NCI-H2196 treated with DMSO at 0.1 percent for 48 hours (cell line): ENCODE measurements at regions not wholly inside any gene's neighbourhood (a gene's known extent, or its start where the extent isn't known, plus 50 kb on each side); places are given as distances from the start of the nearest gene placed in this dataset.
"Not testable (repeated sequence)": the region's sequence is repeated elsewhere in the genome, so short reads cannot be mapped to it uniquely, and the experiment has no call there.

Source experiments
- DNase-seq: peaks from one replicate; lab custom pipeline; 2025; ENCODE audit not compliant: unreplicated experiment; lab: John Stamatoyannopoulos, UW

DNA sequence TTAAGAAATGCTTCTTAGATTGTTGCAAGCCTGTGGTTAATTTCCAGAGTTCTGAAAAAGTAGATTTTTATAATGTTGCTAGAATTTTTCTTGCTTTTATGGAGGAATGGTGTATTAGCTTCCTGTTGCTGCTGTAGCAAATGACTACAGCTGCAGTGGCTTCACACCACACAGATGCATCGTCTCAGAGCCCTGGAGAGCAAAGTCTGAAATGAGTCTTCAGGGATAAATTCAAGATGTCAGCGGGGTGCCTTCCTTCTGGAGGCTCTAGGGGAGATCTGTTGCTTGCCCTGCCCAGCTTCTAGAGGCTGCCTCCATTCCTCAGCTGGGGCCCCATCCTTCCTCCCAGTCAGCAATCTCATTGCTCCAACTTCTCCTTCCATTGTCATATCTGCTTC lies 187.8 kb downstream of the ZNF516 start:
- DNase-seq: no peak

DNA sequence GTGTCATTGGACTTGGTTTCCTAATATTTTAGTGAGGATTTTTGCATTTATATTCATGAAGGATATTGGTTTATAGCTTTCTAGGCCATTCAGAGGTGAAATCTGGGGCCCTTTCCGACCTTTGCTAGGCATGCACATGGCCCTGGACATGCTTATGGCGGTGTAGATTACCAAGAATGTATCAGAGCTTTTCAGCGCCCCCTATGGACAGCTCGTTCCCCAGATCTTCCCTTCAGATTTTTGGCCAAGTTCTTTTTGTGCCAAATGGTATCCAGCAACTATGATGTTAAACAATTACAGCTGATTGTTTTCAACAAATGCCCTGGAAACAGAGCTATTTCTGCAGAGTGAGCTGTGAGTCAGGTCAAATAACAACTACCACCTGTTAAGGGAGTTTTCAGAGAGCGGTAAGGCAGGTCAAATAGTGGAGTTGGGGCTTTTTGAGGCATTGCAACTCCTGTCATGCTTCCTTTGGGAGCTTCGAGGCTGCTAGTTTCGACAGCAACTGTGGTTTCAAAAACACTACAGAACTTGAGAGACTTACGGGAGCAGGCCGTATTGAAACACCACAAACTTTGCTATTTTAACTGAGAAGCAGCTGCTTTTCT lies 188.3 kb downstream of the ZNF516 start:
- DNase-seq: no peak

- no peak for DNase-seq
These were observed 209.2 kb downstream of the ZNF516 start for GRCh38 chr18:76285866-76286265.

GRCh38 chr18:76281565-76281964 lies 213.5 kb downstream of the ZNF516 start:
- no peak for DNase-seq

DNA sequence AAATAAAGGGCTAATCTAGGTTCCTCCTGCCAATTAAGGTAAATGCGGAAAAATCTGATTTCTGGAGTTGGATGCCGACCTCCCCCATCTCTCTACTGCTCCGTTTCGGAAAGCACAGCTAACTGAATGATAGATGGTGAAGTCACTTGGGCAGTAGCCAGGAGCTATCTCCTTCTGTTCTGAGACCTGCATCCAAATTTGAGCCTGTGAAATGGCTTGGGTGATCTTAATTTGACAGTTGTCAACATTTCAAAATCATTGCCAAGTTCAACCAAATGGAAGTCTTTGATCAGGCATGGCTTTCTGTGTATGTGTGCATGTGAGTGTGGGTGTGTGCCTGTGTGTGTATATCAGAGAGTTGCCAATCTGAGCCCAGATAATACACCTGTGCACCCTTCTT lies 217.2 kb downstream of the ZNF516 start:
- no peak for DNase-seq

GRCh38 chr18:76275727-76276313 lies 219.2 kb downstream of the ZNF516 start:
- no peak for DNase-seq

DNA sequence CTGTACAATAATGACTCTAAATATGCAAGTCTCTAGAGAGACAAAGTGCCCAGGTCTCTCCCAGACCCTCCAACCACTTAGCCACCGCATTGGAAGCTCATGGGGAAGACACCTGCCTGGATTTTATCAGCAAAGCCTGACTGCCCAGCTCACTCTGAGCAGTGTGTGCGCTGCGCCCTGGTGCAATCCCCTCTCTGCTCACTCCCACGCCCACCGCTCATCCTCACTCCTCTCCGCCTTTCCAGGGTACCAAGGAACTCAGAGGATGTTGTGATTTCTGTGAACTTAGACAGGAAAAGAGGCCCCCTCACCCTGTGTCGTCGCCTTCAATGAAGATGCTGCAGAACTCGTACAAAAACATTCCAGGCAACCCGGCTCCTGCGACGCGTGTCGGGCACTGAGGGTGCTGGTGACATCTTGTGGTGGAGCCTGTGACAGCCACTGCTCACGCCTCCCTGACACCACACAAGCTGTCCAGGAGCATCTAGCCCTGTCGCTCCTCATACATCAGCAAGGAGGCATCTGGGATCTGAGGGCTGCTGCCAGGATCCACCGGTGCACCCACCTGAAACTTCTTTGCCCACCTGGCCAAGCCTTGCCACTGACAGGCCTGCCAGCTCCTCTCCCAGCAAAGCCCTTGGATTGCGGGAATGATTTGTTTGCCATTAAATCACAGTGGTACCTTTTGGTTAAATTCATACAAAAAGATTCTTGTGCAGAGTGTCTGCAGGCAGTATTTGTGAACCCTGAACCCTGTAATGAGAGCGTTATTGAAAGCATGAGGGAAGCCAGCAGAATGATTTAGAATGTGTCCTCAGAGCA lies 220.4 kb downstream of the ZNF516 start:
- no peak for DNase-seq

DNA sequence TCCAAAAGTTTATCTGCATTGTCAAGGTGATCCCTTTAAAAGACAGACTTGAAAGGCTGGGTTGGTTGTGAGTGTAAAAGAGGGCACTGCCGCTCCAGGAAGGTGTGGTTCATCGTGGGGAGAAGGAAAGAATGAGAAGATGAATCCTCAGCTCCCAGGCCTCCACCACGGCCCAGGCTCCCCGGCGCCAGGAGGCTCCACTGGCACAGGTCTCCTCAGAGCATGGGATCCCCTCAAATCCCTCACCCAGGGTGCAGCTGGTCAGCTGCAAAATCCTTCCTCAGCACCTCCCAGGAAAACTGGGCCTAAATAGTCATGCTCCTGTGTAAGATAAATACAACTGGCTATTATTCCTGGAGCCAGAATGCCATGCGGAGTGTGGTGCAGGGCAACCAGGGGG lies 221.1 kb downstream of the ZNF516 start:
- DNase-seq: no peak

GRCh38 chr18:76273036-76273545 lies 222.0 kb downstream of the ZNF516 start:
- DNase-seq: no peak

- DNase-seq: not testable (repeated sequence)
These were observed 227.6 kb downstream of the ZNF516 start for GRCh38 chr18:76267423-76267822.

GRCh38 chr18:76266236-76266991 lies 228.6 kb downstream of the ZNF516 start:
- no peak for DNase-seq

DNA sequence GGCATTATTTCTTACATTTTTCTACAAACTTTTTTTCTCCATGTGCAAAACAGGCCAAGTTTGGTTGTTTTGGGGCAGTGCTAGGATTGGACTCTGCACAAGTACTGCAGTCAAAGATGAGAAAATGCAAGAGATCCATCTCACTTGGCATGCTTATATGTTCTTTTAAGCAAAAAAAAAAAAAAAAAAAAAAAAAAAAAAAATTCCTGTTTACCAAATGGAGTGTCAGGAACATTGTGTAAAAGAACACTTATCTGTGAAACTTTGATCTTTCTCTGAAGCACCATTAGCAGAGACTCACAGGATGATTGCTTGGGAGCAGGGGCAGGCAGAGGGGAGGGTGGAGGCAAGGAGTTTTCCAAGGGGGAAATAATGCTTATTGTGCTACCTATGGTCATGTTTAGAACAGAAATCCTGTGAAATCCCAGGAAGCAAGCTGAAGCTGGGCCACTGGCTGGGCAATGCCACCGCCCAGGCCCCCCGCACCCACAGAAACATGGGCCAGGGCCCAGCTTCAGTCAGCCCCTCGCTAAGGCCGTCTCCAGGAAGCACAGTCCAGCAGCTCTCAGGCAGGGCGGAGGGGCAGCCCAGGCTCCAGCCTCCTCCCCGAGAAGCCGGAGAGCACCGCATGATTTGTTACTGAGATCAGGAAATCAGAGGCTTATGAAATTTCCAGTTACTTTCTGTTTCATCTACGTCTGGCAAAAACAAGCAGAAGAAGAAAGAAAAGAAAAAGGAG lies 229.4 kb downstream of the ZNF516 start:
- no peak for DNase-seq

DNA sequence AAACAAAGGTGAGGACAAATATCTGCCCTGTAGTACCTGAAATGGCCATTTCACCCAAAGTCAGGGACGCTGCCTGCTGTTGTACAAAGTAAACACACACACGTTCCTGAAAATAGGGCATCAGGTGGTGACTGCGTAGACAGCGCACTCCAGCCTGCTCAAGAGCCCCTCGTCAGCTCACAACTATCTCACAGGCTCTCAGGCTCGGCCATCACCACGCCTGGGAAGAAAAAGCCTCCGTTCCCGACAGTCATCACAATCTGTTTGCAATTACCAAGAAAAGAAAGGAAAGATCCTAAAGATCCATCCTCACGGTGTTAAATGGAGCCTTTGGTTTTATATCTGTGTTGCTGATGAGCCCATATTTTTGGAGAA lies 230.2 kb downstream of the ZNF516 start:
- DNase-seq: no peak

DNA sequence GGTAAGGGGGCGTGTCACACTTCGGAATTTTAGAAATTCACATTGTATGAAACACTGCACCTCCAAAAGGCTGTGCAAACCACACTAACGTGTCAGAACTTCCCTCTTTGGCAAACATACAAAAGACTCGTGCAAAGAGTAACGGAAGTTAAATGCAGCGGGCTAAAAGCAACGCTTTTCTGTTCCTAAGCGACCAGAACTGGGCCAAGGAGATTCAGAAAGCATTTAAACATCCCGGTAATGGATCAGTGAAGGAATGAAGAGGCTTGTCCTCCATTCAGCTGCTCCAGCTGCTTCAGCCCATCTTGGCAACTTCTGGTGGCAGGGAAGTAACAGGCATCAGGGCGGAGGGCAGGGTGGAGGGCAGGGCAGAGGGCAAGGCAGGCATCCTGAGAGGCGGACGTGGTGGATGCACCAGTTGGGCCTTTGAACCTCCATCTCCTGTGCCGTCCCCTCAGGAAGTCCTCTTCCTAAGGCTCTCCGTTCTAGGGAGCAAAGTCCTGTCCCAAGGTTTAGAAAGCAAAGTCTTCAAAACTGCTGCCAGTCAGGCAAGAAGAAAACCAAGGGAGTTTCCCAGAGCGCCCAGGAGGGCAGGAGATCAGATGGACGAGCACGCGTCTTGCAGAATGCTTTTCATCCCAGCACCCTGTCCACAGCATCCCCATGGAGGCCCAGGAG lies 230.7 kb downstream of the ZNF516 start:
- DNase-seq: no peak

DNA sequence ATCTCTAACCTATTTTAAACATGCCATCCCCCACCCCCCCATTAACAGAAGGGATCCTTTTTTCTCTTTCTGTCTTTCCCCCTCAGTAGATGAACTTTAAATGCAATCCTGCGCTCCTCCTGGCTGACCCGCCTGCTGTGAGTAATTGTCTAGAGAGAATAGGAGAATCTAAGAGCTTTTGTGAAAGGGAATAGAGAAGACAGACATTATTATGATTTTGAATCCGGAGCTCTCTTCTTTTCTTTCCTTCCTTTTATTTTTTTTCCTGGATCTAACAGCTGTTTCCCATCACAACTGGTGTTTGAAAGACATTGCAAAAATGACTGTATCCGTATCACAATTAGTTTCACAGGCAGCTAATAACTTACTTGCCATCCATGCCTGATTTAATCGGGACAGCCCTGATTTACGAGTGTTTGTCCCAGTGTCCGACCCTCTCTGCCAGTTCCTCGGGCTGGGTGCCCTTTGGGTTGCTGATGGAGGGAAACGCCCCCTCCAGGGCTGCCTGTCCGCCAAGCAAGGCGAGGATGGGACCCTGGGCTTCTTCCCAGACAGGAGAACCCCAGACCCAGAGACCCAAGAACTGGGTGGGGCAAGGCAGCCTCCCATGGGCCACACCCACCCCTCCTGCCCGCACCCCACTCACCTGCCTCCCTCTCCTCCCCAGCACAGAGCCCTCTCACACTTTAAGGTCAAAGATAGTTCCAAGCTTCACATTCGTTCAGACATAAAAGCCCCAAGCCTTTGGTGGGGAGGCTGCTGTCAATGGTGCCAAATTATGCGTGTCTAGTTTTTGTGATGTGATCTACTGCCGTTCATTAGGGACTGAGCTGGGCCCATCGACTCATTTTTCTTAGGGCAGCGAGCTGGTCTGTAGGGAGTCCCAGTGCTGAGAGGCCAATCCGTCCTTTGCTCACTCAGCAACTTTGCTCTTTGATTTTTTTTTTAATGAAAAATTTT lies 231.7 kb downstream of the ZNF516 start:
- no peak for DNase-seq

- no peak for DNase-seq
These were observed 234.0 kb downstream of the ZNF516 start for GRCh38 chr18:76260941-76261472.

DNA sequence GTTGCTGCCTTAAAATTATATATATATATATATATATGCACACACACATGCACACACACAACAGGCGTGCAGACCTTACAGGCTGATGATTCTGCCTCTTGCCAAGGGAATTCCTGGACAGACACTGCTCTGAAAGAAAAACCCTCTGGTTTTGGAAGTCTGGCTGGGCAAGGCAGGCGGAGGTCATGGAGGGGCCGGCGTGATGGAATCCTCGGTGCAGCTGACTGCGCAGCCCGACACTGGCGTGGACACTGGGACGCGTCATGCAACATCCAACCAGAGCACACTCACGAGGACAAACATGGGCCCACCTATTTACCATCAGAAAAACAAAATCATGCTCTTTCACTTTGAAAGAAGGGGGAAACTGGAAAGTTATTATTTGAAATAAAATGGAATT lies 235.3 kb downstream of the ZNF516 start:
- DNase-seq: no peak

DNA sequence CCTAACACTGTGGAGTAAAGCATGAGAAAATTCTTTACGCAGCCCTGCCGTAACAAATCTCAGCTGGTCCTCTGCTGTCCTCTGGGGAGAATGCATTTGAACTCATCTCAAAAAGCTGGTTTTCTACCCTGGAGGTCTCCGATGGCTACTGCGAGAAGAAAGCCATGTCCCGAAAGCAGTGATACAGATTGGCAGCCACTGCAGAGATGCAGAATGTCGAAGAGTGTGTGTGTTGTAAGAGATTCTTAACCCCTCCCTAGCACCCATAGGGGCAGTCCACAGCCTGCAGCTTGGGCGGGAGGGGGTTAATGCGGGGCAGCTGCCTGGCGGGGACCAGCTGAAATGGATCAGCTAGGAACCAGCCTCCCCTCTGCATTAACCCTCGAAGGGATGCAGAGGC lies 235.9 kb downstream of the ZNF516 start:
- no peak for DNase-seq

DNA sequence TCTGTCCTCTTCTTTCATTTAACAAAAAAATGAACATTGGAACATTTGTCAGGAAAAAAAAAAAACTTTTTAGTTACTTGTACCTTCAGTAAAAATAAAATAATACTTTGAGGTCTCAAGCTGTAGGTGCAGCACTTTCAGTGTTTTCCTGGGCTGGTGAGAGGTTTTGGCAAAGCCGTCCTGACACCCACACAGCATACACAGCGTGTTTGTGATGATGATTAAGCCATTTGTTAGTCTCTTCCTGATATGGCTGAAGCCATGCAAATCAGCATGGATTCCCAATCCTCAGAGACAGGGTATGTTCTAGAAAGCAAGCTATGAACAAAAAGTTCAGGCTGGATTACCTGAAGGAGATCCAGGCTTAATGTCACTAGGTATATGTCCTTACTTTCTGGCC lies 236.8 kb downstream of the ZNF516 start:
- no peak for DNase-seq
